GM12878 (cell line): ENCODE measurements at regions not wholly inside any gene's neighbourhood (a gene's known extent, or its start where the extent isn't known, plus 50 kb on each side); places are given as distances from the start of the nearest gene placed in this dataset.
"Not testable (repeated sequence)": the region's sequence is repeated elsewhere in the genome, so short reads cannot be mapped to it uniquely, and the experiment has no call there.

ENCODE experiments used
- ATAC-seq: fragments of 200-7000 bp; cut with Tn5 transposase; 3 replicates; pipeline ENCODE4 v1.9.1; 2020; ENCODE audit warnings: mild to moderate bottlenecking, moderate library complexity
- BruUV-seq: library from RNA; stranded (reverse); fragments of 400-500 nt; replicated peaks from 2 replicates; lab custom pipeline; 2021; lab: Mats Ljungman, UMichigan
- CTCF ChIA-PET: fragments of 300-600 bp; sonication (Branson Sonifier 250); formaldehyde crosslinking; extraction: SDS; loops from one replicate; lab custom pipeline; 2021; ENCODE audit warnings: inconsistent platforms; lab: Yijun Ruan, JAX
- POLR2A ChIA-PET: fragments of 350-600 bp; formaldehyde crosslinking; extraction: SDS; loops from one replicate; lab custom pipeline; 2021; ENCODE audit warnings: inconsistent platforms; lab: Charles Lee
- RAD21 ChIA-PET: fragments of 300-600 bp; sonication (Branson Sonifier 250); formaldehyde crosslinking; loops from one replicate; lab custom pipeline; 2023; ENCODE audit warnings: antibody characterized with exemption; ENCODE audit not compliant: unreplicated experiment; lab: Charles Lee
- SMC1A ChIA-PET: fragments of 300-600 bp; sonication (Branson Sonifier 250); formaldehyde crosslinking; loops from one replicate; lab custom pipeline; 2023; ENCODE audit not compliant: unreplicated experiment, uncharacterized antibody; lab: Charles Lee
- DNase-seq: peaks from one replicate; pipeline ENCODE4 v3.0.0-alpha.2; 2011; ENCODE audit warnings: low read depth, low spot score
- FAIRE-seq: peaks from 3 replicates; lab custom pipeline; 2011; peaks lifted over from hg19 to GRCh38; lab: Jason Lieb, UNC
- H2AFZ ChIP-seq: 2 replicates; pipeline ENCODE4 v1.6.0; 2011; ENCODE audit warnings: low read depth, low read length, control low read depth; ENCODE audit not compliant: control insufficient read depth
- H3K27ac ChIP-seq: 2 replicates; pipeline ENCODE4 v1.5.1; 2011; ENCODE audit warnings: control low read depth; ENCODE audit not compliant: control insufficient read depth, insufficient read depth
- H3K27me3 ChIP-seq, 2 experiments: replicated peaks in 1 of 2; 2 replicates each; pipeline versions ENCODE4 v1.6.0 to v1.6.1; 2011; ENCODE audit warnings: low read length in 1 of 2; ENCODE audit not compliant: control insufficient read depth in 2 of 2, insufficient read depth in 2 of 2
- H3K36me3 ChIP-seq, 2 experiments: 2 replicates each; pipeline ENCODE4 v1.5.1; 2011; ENCODE audit warnings: low read length in 1 of 2; ENCODE audit not compliant: control insufficient read depth in 2 of 2, insufficient read depth in 2 of 2
- H3K4me1 ChIP-seq: 2 replicates; pipeline ENCODE4 v1.6.1; 2011; ENCODE audit warnings: mild to moderate bottlenecking, low read length, moderate library complexity, mixed read lengths; ENCODE audit not compliant: control insufficient read depth, insufficient read depth
- H3K4me2 ChIP-seq: 2 replicates; pipeline ENCODE4 v1.6.0; 2011; ENCODE audit warnings: control low read depth; ENCODE audit not compliant: control insufficient read depth, insufficient read depth
- H3K4me3 ChIP-seq: fragments of 200-600 bp; sonication (generic); 2 replicates; pipeline ENCODE4 v1.5.1; 2016
- H3K79me2 ChIP-seq: 2 replicates; pipeline ENCODE4 v1.6.0; 2011; ENCODE audit warnings: low read length; ENCODE audit not compliant: control insufficient read depth, insufficient read depth
- H3K9ac ChIP-seq: 2 replicates; pipeline ENCODE4 v1.8.0; 2011; ENCODE audit warnings: low read length, control low read depth, mixed read lengths; ENCODE audit not compliant: control insufficient read depth, insufficient read depth
- H3K9me3 ChIP-seq: replicated peaks from 3 replicates; pipeline ENCODE4 v1.5.1; 2011; ENCODE audit warnings: mild to moderate bottlenecking, low read length; ENCODE audit not compliant: control insufficient read depth, insufficient read depth
- H4K20me1 ChIP-seq: 2 replicates; pipeline ENCODE4 v1.6.0; 2011; ENCODE audit not compliant: control insufficient read depth, insufficient read depth
- BHLHE40 ChIP-seq, 2 experiments: fragments of 450-650 bp in 1 of 2; IDR thresholded peaks; 2 replicates each; pipeline ENCODE4 v1.6.1; 2011 to 2017; ENCODE audit warnings: low read depth in 2 of 2, borderline replicate concordance in 1 of 2, improper control_type of control experiment in 1 of 2, low read length in 1 of 2, mild to moderate bottlenecking in 1 of 2
- MTA2 ChIP-seq: fragments of 450-650 bp; IDR thresholded peaks from 2 replicates; pipeline ENCODE4 v1.6.1; 2016; ENCODE audit warnings: low read depth, mild to moderate bottlenecking, moderate library complexity
- WGBS: methylation state at CpG from one replicate; pipeline ENCODE4 v1.1.6; 2016; ENCODE audit warnings: low lambda C conversion rate; ENCODE audit not compliant: insufficient replicate concordance, insufficient coverage; ENCODE audit errors: missing lambda C conversion rate; 5-methylcytosine and 5-hydroxymethylcytosine counted together
- in situ Hi-C: fragments of 300-500 bp; cut with MboI; formaldehyde crosslinking; loops from 9 replicates; pipeline ENCODE4 v1.14.3; 2018; ENCODE audit warnings: mixed read lengths
- intact Hi-C: fragments of 100-400 bp; cut with micrococcal nuclease; formaldehyde crosslinking; loops from one replicate; pipeline ENCODE4 v1.14.2; 2022; ENCODE audit not compliant: unreplicated experiment

DNA sequence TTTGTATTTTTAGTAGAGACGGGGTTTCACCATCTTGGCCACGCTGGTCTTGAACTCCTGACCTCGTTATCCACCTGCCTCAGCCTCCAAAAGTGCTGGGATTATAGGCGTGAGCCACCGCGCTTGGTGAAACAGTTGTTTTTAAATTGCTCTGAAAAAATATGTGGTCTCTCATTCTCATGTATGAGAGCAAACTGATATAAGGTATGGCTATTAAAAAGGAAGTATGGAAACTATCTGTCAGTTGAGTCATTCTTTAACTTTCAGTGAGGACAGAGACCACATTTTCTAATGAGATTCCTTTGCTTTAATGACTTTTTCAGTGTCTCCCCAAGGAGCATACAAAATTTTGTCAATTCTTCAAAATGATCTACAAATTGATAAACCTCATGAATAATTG lies 169.5 kb downstream of the TP53TG3F start:
- CTCF ChIA-PET, RAD21 ChIA-PET, H3K27me3 ChIP-seq, H3K4me1 ChIP-seq, H3K36me3 ChIP-seq, H3K27ac ChIP-seq, H3K79me2 ChIP-seq, H3K9ac ChIP-seq, H2AFZ ChIP-seq, BruUV-seq, H3K4me2 ChIP-seq, H3K9me3 ChIP-seq, POLR2A ChIA-PET, H3K4me3 ChIP-seq, intact Hi-C loops, SMC1A ChIA-PET, FAIRE-seq, H4K20me1 ChIP-seq, DNase-seq, in situ Hi-C loops: not testable (repeated sequence)
- peak; percentile 26; the same call in 1 of the 2 replicates for TF ChIP-seq MTA2
- 0 out of 4 replicates have a peak, but pooled peaks of 1 of the 2 experiments have one; percentile 4 for TF ChIP-seq BHLHE40 (IDR thresholded peaks at IDR 0.05; ENCODE audit: borderline replicate concordance in 1 of 2, low read depth in 2 of 2, low read length in 1 of 2)
- peak; percentile 59 for ATAC-seq
- WGBS, result 53% methylated on average over 5 of the region's 6 CpGs

DNA sequence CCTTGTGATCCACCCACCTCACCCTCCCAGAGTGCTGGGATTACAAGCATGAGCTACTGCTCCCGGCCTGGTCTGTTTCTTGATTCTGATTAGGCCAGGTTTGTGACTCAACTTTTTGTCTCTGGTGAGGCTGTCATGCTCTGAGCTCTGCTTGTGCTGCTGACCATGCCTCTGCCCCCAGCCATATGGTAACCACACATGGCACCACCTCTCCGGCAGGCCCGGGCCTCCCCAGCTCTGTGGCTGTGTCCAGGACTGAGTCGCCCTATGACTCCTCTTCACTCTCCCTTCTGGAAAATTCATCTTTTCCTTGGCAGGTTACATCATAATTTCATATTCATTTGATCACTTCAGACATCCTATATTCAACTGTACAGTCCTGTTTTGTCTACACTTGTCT lies 172.3 kb downstream of the TP53TG3F start:
- FAIRE-seq, POLR2A ChIA-PET, intact Hi-C loops, H3K79me2 ChIP-seq, RAD21 ChIA-PET, ATAC-seq, H4K20me1 ChIP-seq, H3K9ac ChIP-seq, BruUV-seq, SMC1A ChIA-PET, H2AFZ ChIP-seq, H3K27me3 ChIP-seq, H3K36me3 ChIP-seq, DNase-seq, H3K4me3 ChIP-seq, in situ Hi-C loops, H3K9me3 ChIP-seq, H3K4me2 ChIP-seq, H3K4me1 ChIP-seq, H3K27ac ChIP-seq: not testable (repeated sequence)
- 74% methylated on average over 4 of the region's 4 CpGs for WGBS
- CTCF ChIA-PET, result interaction anchor here (1.6 kb wide), 1 partner anchor 23 kb away, joined by 4 read pairs; no protein-coding TSS in a partner anchor

DNA sequence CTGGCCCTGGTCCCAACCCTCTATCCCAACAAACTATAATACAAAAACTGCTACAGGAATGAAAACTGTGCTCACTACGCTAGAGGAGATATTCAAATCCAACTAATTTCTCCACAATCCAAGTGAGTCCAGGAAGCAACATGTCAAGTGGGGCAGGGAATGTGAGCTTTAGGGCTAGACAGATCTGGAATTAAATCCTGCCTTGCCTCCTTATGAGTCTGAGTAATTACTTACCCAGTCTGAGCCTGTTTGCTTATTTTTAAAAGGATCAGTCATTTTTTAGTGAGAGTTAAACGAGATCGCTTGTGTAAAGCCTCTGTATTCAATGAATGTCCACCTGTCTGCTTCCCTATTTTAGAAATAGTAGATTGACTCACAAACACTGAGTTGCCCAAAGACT lies 174.6 kb downstream of the TP53TG3F start:
- DNase-seq, ATAC-seq, CTCF ChIA-PET, H3K4me2 ChIP-seq, H3K4me3 ChIP-seq, H3K36me3 ChIP-seq, in situ Hi-C loops, H3K9ac ChIP-seq, RAD21 ChIA-PET, H3K79me2 ChIP-seq, H3K27ac ChIP-seq, BruUV-seq, H3K9me3 ChIP-seq, H4K20me1 ChIP-seq, H3K4me1 ChIP-seq, H2AFZ ChIP-seq, FAIRE-seq, intact Hi-C loops, SMC1A ChIA-PET, H3K27me3 ChIP-seq, POLR2A ChIA-PET: not testable (repeated sequence)
- WGBS, result 75% methylated on average over 3 of the region's 3 CpGs

DNA sequence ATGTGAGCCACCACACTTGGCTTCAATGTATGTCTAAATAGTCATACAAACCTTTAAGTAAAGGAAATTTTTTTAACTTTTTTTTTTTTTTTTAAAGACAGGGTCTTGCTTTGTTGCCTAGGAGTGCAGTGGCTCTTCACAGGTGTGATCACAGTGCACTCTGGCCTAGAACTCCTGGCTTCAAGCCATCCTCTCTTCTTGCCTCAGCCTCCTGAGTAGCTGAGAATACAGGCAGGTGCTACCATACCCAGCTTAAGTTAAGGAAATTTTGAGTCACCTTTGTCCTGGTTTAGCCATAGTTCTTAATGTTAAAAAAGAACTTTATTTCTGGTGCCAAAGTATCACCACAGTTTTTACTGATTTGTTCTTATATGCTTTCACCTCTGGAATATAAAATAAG lies 177.3 kb downstream of the TP53TG3F start:
- RAD21 ChIA-PET, result interaction anchor here (0.7 kb wide), 1 partner anchor 9 kb away, joined by 3 read pairs; no protein-coding TSS in a partner anchor
- FAIRE-seq, H3K4me2 ChIP-seq: not testable (repeated sequence)

More for the DNA sequence above, 177.3 kb downstream of the TP53TG3F start:
- SMC1A ChIA-PET, H3K36me3 ChIP-seq, H3K27me3 ChIP-seq, H4K20me1 ChIP-seq, CTCF ChIA-PET, H3K4me3 ChIP-seq, H3K79me2 ChIP-seq, H3K9me3 ChIP-seq, H3K4me1 ChIP-seq, H3K9ac ChIP-seq, H3K27ac ChIP-seq, BruUV-seq, ATAC-seq, DNase-seq, H2AFZ ChIP-seq, in situ Hi-C loops, intact Hi-C loops: not testable (repeated sequence)
- POLR2A ChIA-PET, result interaction anchor here (0.7 kb wide), 1 partner anchor 1925 kb away, joined by 3 read pairs; no protein-coding TSS in a partner anchor
